HFFc6 (cell line): ENCODE measurements at regions not wholly inside any gene's neighbourhood (a gene's known extent, or its start where the extent isn't known, plus 50 kb on each side); places are given as distances from the start of the nearest gene placed in this dataset.

ENCODE experiments used
- DNase-seq: peaks from one replicate; pipeline ENCODE4 v3.0.0-alpha.2; 2018
- H3K27ac Mint-ChIP-seq: 2 replicates; pipeline ENCODE4 v1.8.0; 2020; ENCODE audit warnings: mild to moderate bottlenecking, mixed read lengths
- H3K27me3 Mint-ChIP-seq: 2 replicates; pipeline ENCODE4 v1.8.0; 2021; ENCODE audit warnings: mild to moderate bottlenecking, moderate library complexity, mixed read lengths; ENCODE audit not compliant: insufficient read depth
- H3K36me3 Mint-ChIP-seq: 2 replicates; pipeline ENCODE4 v1.8.0; 2021; ENCODE audit warnings: low read depth, mixed read lengths
- H3K4me1 Mint-ChIP-seq: 2 replicates; pipeline ENCODE4 v1.8.0; 2020; ENCODE audit warnings: low read depth, mixed read lengths
- H3K4me3 Mint-ChIP-seq: 2 replicates; pipeline ENCODE4 v1.8.0; 2020; ENCODE audit warnings: mild to moderate bottlenecking, moderate library complexity, mixed read lengths
- H3K9me3 Mint-ChIP-seq: 2 replicates; pipeline ENCODE4 v1.8.0; 2020; ENCODE audit warnings: mild to moderate bottlenecking, mixed read lengths
- CTCF ChIP-seq: fragments of 200-600 bp; sonication (generic); IDR thresholded peaks from 2 replicates; pipeline ENCODE4 v1.5.0; 2021; ENCODE audit warnings: antibody characterized with exemption, mild to moderate bottlenecking

- no peaks in the 10 kb centered on the region for H3K36me3 Mint-ChIP-seq
- TF ChIP-seq CTCF, result no peak
- no peaks in the 10 kb centered on the region for H3K9me3 Mint-ChIP-seq
- H3K4me1 Mint-ChIP-seq, result peaks cover 45% of the 10 kb centered on the region
- H3K4me3 Mint-ChIP-seq, result no peak overlapping the region
- no peaks in the 10 kb centered on the region for H3K27me3 Mint-ChIP-seq
- no peak for DNase-seq
- no peak overlapping the region for H3K27ac Mint-ChIP-seq
Measured at GRCh38 chr12:67927324-67927723, 61.9 kb upstream of the IFNG-AS1 start.

DNA sequence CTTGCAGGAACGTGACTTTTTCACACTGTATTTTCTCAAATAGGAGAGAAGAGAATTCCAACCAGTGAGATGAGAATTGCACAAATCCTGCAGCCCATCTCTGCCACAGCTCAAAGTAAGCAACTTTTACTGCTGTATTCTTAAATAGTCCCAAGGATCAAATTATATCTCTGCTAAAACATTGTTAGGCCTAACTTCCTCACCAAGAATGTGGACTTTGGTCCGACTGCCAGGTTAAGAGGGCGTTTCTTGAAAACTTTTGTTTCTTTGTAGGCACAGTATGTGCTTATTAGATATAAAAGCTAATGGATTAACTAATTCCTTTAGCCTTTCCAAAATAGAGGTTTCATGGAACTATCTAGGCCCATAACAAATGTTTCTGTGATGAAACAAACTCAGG is 61.4 kb upstream of the IFNG-AS1 start:
- Mint-ChIP-seq H3K4me3 (no peak overlapping the region), H3K9me3 (no peaks in the 10 kb centered on the region), H3K27ac (no peak overlapping the region), H3K27me3 (no peaks in the 10 kb centered on the region), H3K36me3 (no peaks in the 10 kb centered on the region), H3K4me1 (peaks cover 42% of the 10 kb centered on the region)
- DNase-seq, result no peak
- TF ChIP-seq CTCF, result no peak

DNA sequence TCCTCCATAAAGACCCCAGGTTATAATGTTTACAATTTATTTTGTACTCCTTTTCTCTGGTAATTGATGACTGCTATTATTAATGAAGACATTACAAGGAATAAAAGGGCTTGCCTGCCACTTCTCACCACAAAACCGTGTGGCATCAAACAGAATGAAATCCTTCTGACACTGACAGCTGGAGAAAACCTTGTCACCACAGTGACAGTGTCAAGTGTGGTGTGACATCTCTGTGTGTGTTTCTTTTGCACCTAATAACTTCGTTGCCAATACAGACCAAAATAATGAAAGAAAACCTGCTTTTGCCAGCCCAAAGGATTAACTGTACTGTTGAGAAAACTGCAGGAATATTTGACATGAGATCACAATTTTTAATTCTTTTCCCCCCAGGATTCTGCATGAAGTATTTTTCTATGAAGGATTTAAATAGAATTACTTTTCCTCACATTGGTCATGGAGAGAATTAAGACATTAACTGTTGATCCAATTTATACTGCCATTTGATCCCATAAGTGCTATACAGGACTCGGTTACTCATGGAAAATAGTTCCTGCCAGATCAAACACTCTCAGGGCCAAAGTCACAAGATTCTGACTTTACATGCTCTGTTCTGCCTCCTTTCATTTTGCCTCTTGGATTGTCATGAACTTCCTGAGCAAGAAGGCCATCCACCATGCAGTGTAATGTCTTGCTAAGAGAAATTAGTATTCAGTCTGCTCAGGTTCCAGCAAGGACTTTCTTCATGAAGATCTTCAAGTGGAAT is 60.4 kb upstream of the IFNG-AS1 start:
- Mint-ChIP-seq H3K36me3 (no peaks in the 10 kb centered on the region), H3K27me3 (no peaks in the 10 kb centered on the region; the same call in 1 of the 2 replicates), H3K4me1 (peaks cover 40% of the 10 kb centered on the region), H3K4me3 (no peak overlapping the region), H3K27ac (no peak overlapping the region), H3K9me3 (no peaks in the 10 kb centered on the region)
- TF ChIP-seq CTCF, result no peak
- no peak for DNase-seq

- H3K36me3 Mint-ChIP-seq, result no peaks in the 10 kb centered on the region
- no peaks in the 10 kb centered on the region for H3K9me3 Mint-ChIP-seq
- DNase-seq, result no peak
- no peak overlapping the region for H3K27ac Mint-ChIP-seq
- no peak for TF ChIP-seq CTCF
- H3K4me1 Mint-ChIP-seq, result peaks cover 34% of the 10 kb centered on the region
- H3K4me3 Mint-ChIP-seq, result no peak overlapping the region
- no peaks in the 10 kb centered on the region; the same call in 1 of the 2 replicates for H3K27me3 Mint-ChIP-seq
Measured at GRCh38 chr12:67929384-67929772, 59.9 kb upstream of the IFNG-AS1 start.

DNA sequence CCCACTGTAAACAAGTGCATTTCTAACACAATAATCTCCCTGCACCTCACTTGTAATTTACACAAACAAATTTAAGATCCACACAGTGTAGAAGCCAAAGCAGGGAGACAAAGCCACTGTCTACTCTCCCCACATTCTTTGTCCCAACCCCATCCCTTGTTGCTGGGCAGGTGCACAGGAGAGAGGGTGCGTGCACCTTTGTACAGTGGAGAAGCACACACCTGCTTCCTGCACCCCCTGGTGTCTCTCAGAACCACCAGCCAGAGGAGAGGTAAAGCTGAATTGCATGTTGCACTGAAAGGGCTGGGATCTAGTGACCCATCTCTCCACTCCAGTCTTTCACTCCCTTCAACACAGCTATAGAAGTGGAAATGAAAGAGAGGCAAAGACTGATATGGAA is 51.4 kb upstream of the IFNG-AS1 start:
- Mint-ChIP-seq H3K4me1 (peaks cover 29% of the 10 kb centered on the region), H3K27ac (no peak overlapping the region), H3K4me3 (no peak overlapping the region), H3K27me3 (no peaks in the 10 kb centered on the region; the same call in 1 of the 2 replicates), H3K36me3 (no peaks in the 10 kb centered on the region; the same call in 1 of the 2 replicates), H3K9me3 (no peaks in the 10 kb centered on the region)
- TF ChIP-seq CTCF, result no peak
- no peak for DNase-seq
